ENCODE measurements at regions not wholly inside any gene's neighbourhood (a gene's known extent, or its start where the extent isn't known, plus 50 kb on each side); places are given as distances from the start of the nearest gene placed in this dataset.

DNA sequence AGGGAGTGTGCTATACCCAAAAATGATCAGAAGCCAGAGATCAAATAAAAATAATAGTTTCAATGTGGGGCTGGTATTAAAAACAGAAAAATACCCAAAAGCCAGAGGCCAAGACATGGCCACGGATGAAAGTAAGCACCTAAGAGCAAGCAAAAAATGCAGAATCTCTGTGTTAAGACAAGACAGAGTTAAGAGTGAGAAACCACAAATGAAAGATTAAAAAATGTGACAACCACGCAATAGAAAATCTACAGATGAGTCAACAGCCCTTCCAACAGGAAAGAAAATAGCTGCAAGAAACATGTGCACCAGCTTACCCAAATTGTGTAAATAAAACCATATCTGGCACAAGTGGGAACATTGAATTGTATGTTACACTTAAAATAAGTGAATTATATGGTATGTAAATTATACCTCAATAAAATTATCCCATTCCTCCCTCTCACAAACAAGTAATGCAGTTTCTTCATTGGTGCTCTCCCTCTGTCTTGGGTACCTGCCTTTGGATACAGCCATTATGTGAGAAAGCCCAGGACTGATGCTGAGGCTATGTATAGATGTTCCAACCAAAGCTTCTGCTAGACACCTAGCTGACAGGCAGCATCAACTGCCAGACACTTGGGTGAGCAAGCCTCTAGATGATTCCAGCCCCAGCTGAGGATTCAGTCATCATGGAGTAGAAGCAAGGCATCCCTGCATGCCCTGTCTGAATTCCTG is 55.3 kb upstream of the UFL1 start:
- no peak for TF ChIP-seq SP1 (IDR thresholded peaks at IDR 0.05)
- no peak for TF ChIP-seq JUND (IDR thresholded peaks at IDR 0.05)
- TF ChIP-seq, protein P1, sequence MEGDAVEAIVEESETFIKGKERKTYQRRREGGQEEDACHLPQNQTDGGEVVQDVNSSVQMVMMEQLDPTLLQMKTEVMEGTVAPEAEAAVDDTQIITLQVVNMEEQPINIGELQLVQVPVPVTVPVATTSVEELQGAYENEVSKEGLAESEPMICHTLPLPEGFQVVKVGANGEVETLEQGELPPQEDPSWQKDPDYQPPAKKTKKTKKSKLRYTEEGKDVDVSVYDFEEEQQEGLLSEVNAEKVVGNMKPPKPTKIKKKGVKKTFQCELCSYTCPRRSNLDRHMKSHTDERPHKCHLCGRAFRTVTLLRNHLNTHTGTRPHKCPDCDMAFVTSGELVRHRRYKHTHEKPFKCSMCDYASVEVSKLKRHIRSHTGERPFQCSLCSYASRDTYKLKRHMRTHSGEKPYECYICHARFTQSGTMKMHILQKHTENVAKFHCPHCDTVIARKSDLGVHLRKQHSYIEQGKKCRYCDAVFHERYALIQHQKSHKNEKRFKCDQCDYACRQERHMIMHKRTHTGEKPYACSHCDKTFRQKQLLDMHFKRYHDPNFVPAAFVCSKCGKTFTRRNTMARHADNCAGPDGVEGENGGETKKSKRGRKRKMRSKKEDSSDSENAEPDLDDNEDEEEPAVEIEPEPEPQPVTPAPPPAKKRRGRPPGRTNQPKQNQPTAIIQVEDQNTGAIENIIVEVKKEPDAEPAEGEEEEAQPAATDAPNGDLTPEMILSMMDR (IDR thresholded peaks at IDR 0.05; ENCODE audit: low read depth, low read length, missing input control), result no peak
- TF ChIP-seq, protein P2, sequence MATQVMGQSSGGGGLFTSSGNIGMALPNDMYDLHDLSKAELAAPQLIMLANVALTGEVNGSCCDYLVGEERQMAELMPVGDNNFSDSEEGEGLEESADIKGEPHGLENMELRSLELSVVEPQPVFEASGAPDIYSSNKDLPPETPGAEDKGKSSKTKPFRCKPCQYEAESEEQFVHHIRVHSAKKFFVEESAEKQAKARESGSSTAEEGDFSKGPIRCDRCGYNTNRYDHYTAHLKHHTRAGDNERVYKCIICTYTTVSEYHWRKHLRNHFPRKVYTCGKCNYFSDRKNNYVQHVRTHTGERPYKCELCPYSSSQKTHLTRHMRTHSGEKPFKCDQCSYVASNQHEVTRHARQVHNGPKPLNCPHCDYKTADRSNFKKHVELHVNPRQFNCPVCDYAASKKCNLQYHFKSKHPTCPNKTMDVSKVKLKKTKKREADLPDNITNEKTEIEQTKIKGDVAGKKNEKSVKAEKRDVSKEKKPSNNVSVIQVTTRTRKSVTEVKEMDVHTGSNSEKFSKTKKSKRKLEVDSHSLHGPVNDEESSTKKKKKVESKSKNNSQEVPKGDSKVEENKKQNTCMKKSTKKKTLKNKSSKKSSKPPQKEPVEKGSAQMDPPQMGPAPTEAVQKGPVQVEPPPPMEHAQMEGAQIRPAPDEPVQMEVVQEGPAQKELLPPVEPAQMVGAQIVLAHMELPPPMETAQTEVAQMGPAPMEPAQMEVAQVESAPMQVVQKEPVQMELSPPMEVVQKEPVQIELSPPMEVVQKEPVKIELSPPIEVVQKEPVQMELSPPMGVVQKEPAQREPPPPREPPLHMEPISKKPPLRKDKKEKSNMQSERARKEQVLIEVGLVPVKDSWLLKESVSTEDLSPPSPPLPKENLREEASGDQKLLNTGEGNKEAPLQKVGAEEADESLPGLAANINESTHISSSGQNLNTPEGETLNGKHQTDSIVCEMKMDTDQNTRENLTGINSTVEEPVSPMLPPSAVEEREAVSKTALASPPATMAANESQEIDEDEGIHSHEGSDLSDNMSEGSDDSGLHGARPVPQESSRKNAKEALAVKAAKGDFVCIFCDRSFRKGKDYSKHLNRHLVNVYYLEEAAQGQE (IDR thresholded peaks at IDR 0.05), result no peak
- no peak for TF ChIP-seq GABPA (IDR thresholded peaks at IDR 0.05 in 1 of 2, conservative IDR thresholded peaks at IDR 0.05 in 1 of 2)
- TF ChIP-seq RAD21 (IDR thresholded peaks at IDR 0.05), result no peak
- TF ChIP-seq TAF1 (conservative IDR thresholded peaks at IDR 0.05), result no peak
- TF ChIP-seq RXRA (IDR thresholded peaks at IDR 0.05), result no peak
- no peak for TF ChIP-seq YY1 (IDR thresholded peaks at IDR 0.05)
